GM06990 (cell line): ENCODE measurements at regions not wholly inside any gene's neighbourhood (a gene's known extent, or its start where the extent isn't known, plus 50 kb on each side); places are given as distances from the start of the nearest gene placed in this dataset.

Experiments
- DNase-seq: peaks from one replicate; pipeline ENCODE4 v3.0.0-alpha.2; 2011; ENCODE audit not compliant: insufficient read length; ENCODE audit errors: extremely low read depth
- H3K27me3 ChIP-seq: replicated peaks from 2 replicates; pipeline ENCODE4 v1.6.0; 2011; ENCODE audit warnings: low read length; ENCODE audit not compliant: control insufficient read depth, insufficient read depth
- H3K36me3 ChIP-seq: 2 replicates; pipeline ENCODE4 v1.5.1; 2011; ENCODE audit warnings: low read length; ENCODE audit not compliant: control insufficient read depth, insufficient read depth
- H3K4me3 ChIP-seq: replicated peaks from 2 replicates; pipeline ENCODE4 v1.5.1; 2011; ENCODE audit warnings: low read depth, mild to moderate bottlenecking, control low read depth, low read length
- CTCF ChIP-seq: IDR thresholded peaks from 2 replicates; pipeline ENCODE4 v1.5.1; 2011; ENCODE audit warnings: low read length, control low read depth, mild to moderate bottlenecking, inconsistent platforms; ENCODE audit not compliant: insufficient read depth, poor library complexity, severe bottlenecking

DNA sequence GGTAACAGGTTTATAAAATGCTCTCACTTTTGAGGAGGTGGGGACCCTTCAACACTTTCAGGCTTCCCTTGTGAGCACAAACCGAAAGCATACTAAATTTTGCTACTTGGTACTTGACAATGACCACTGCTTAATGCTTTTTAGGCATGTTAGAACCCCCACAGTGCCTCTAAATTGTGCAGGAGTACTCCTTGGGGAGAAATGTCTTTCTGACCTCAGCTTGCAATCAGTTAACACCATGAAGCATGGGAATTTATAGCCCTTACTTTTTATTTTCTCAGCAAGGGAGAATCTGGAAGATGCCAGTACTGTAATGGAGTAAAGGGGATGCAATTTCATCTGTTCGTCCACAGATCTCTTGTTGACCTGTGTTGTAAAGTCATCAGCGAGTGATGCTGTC is 308.9 kb upstream of the TBC1D5 start:
- no peaks in the 10 kb centered on the region for H3K36me3 ChIP-seq

DNA sequence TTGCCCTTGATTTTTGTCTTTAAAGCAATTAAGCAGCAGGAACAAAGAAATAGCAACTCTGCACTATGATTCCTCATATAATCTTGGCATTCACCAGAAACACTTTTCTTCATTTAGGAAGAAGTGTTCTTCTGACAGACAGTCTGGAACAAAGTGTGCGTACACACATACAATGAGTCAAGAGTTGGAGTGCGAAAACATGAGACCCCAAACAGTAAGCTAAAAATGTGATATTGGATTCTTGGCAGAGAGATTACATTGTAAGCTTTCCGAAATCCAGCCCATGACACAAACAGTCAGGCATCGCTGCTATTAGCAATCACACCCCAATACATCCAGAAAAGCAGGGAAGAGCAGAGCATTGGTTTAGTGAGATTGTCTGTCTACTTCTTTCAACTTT is 306.7 kb upstream of the TBC1D5 start:
- no peak overlapping the region for H3K4me3 ChIP-seq
- no peak for TF ChIP-seq CTCF
- H3K27me3 ChIP-seq: no peaks in the 10 kb centered on the region; the same call in 1 of the 2 replicates
- DNase-seq: no peak
- no peaks in the 10 kb centered on the region for H3K36me3 ChIP-seq

More for the DNA sequence above, 308.9 kb upstream of the TBC1D5 start:
- no peaks in the 10 kb centered on the region for H3K27me3 ChIP-seq
- H3K4me3 ChIP-seq: no peak overlapping the region
- no peak for TF ChIP-seq CTCF
- no peak for DNase-seq

- DNase-seq: no peak
- H3K4me3 ChIP-seq: no peak overlapping the region
- no peaks in the 10 kb centered on the region; the same call in 1 of the 2 replicates for H3K27me3 ChIP-seq
- no peaks in the 10 kb centered on the region for H3K36me3 ChIP-seq
- TF ChIP-seq CTCF: no peak
Observed at GRCh38 chr3:18047052-18047451, 304.6 kb upstream of the TBC1D5 start.

- Histone ChIP-seq H3K4me3 (no peak overlapping the region), H3K27me3 (no peaks in the 10 kb centered on the region; the same call in 1 of the 2 replicates), H3K36me3 (no peaks in the 10 kb centered on the region)
- no peak for TF ChIP-seq CTCF
- DNase-seq: no peak
Observed at GRCh38 chr3:18046131-18046915, 303.9 kb upstream of the TBC1D5 start.

- H3K4me3 ChIP-seq: no peak overlapping the region
- no peaks in the 10 kb centered on the region for H3K36me3 ChIP-seq
- H3K27me3 ChIP-seq: no peaks in the 10 kb centered on the region; the same call in 1 of the 2 replicates
- TF ChIP-seq CTCF: no peak
- no peak for DNase-seq
Observed at GRCh38 chr3:18044971-18045880, 302.8 kb upstream of the TBC1D5 start.
